ENCODE measurements at regions not wholly inside any gene's neighbourhood (a gene's known extent, or its start where the extent isn't known, plus 50 kb on each side); places are given as distances from the start of the nearest gene placed in this dataset.

DNA sequence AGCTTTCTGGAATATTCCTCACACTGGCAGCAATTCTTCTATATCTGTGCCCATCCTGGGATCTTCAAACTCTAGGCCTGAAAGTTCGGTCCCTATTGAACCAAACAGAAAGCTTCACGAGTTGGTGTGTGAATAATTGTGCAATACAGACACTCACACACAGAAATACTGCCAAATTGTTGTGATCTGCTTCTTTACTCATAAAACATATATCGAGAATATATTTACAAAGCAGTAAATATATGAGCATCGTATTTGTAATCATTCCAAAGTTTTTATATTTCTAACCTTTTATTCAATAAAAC lies 56.6 kb upstream of the BEX4 start:
- no peak for DNase-seq

DNA sequence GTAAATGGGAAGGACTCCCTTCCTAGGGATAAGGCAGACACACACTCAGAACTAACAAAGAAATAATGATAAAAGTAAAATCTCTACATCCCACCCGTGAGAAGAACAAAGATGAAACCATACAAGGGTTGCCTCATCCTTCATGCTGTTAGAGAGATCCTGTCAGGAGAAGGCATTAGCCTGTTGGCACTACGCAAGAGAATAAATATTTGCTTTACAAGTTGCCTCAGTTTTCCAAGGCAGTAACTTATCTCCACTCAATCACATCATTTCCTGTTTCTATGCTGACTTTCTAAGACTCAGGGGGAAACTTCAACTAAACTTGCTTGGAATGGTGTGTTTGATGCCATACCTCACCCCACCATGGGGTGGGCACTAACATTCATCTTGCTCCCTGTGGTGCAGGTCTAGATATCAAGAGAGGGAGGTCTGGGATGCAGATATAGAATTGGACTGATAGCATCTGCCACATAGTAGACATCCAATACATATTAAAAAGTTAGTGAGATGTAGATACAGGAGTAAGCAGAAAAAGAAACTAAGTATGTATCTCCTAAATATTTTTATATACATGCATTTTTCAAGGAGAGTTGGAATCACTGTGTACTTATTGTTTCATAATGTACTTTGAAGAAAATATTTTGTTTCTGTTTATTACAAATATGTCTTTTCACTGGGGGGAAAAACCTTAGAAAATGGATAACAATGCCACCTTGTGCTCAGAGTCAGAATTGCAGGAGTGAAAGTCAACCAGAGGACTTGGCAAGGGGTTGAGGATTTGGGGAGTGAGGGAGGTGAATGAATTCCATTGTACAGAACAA lies 57.2 kb upstream of the BEX4 start:
- DNase-seq: peak; percentile 23

DNA sequence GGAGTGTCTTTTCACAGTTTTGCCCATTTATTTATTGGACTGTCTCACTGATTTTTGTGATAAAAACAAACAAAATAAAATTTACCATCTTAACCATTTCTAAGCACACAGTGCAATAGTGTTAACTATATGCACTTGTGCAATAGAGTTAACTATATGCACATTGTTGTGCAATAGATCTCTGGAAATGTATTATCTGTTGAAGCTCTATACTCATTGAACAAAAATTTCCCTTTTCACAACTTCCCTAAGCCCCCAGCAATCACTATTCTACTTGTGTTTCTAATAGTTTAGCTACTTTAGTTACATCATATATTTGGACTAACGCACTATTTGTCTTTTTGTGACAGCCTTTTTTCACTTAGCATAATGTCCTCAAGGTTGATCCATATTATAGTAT lies 59.7 kb upstream of the BEX4 start:
- no peak for DNase-seq

DNA sequence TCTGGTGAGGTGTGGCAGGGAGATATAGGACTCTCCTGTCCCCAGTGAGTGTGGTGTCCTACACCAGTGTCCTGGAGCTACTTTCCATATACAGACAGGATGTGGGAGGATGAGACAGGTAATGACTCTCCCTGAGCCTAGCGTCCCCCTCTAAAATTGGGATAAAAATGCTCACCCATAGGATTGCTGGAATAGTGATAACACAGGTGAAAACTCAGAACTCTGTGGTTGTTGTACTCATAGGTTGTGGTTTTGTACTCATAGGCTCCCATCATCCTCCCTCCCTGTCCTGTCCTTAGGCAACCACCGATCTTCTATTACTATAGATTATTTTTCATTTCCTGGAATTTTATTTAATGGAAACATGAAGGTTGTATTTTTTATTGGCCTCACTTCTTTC lies 60.7 kb upstream of the NXF3 start:
- no peak for DNase-seq

DNA sequence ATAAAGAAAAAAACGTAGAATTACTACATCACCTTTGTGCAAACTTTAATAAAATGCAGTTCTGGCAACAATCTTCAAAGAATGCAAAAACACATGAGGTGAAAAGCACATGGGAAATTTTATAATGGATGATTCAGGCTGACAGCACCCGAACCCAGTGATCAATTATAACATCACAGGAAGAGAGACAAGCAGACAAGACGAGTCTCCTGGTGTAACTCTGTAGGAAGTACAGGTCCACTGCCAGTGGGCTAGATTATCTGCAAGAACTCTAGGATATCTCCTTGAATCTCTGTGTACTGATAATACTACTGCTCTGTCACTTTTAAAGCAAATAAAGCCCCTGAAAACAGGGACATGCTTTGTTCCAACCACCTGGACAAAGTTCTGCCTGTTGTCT lies 58.9 kb upstream of the NXF3 start:
- DNase-seq: no peak

DNA sequence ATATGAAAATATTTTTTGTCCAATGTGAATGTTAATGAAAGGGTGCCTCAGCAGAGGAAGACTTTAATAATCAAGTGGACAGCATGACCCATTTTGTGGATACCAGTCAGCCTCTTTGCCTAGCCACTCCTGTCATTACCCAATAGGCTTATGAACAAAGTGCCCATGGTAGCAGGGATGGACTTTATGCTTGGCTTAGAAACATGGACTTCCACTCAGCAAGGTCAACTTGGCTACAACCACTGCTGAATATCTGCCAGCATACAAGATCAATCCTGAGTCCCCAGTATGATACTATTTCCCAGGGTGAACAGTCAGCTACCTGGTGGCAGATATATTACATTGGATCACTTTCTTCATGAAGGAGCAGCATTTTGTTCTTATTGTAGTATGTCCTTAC lies 56.7 kb upstream of the NXF3 start:
- no peak for DNase-seq

DNA sequence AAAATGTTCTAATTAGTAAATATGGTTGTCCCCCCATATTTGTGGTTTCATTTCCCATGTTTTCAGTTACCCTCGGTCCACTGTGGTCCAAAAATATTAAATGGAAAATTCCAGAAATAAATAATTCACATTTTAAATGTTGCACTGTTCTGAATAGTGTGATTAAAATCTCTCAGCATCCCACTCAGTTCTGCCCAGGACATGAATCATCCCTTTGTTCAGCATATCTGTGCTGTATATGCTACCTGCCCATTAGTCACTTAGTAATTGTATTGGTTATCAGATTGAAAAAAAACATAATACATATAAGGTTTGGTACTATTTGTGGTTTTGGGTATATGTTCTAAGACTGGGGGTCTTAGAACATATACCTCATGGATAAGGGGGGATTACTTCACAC lies 55.1 kb upstream of the NXF3 start:
- DNase-seq: no peak
